DOHH2 (cell line): ENCODE measurements at regions not wholly inside any gene's neighbourhood (a gene's known extent, or its start where the extent isn't known, plus 50 kb on each side); places are given as distances from the start of the nearest gene placed in this dataset.

Source experiments
- CTCF ChIP-seq: fragments of 200-600 bp; sonication (generic); IDR thresholded peaks from one replicate; pipeline ENCODE4 v1.5.1; 2014; ENCODE audit warnings: antibody characterized with exemption, mild to moderate bottlenecking, low read depth, low read length; ENCODE audit not compliant: poor library complexity, severe bottlenecking
- EZH2phosphoT487 ChIP-seq: fragments of 200-600 bp; sonication (generic); IDR thresholded peaks from 2 replicates; pipeline ENCODE4 v1.6.1; 2017; ENCODE audit warnings: borderline replicate concordance, mild to moderate bottlenecking, antibody characterized with exemption, low read length, moderate library complexity, mixed read lengths

- TF ChIP-seq CTCF (no peak), EZH2phosphoT487 (no peak)
These were observed 236.1 kb downstream of the KIF20B start for GRCh38 chr10:89937494-89937893.
